ENCODE measurements at regions not wholly inside any gene's neighbourhood (a gene's known extent, or its start where the extent isn't known, plus 50 kb on each side); places are given as distances from the start of the nearest gene placed in this dataset.
A peak's percentile ranks its signal among the peaks of the same experiment; 100 is the strongest.

- Histone ChIP-seq H2BK12ac (ENCODE audit: insufficient read length, low read depth, low read length) (no peak overlapping the region), H3K4me2 (ENCODE audit: insufficient read depth, insufficient read length, low read length) (no peak overlapping the region), H4K20me1 (ENCODE audit: control insufficient read depth, insufficient read depth, insufficient read length) (no peaks in the 10 kb centered on the region), H3K23ac (ENCODE audit: insufficient read length, low read depth, low read length) (no peak overlapping the region), H3K9ac (ENCODE audit: extremely low read depth, insufficient read length, low read length) (no peak overlapping the region), H3T11ph (ENCODE audit: low read length) (no peak overlapping the region), H3K27ac (ENCODE audit: insufficient read length, low read depth, low read length) (no peak overlapping the region), H3K9me3 (ENCODE audit: control insufficient read depth, low read depth, low read length) (no peaks in the 10 kb centered on the region), H4K8ac (replicated peaks; ENCODE audit: insufficient read length, low read depth, low read length) (no peak overlapping the region), H3K27me3 (ENCODE audit: insufficient read depth, low read length) (no peaks in the 10 kb centered on the region), H3K23me2 (ENCODE audit: insufficient read length, low read depth, low read length, poor library complexity, severe bottlenecking) (no peaks in the 10 kb centered on the region), H2AK5ac (ENCODE audit: insufficient read length, low read length) (no peak overlapping the region), H2BK20ac (ENCODE audit: low read depth, low read length, poor library complexity, severe bottlenecking) (no peak overlapping the region), H3K14ac (ENCODE audit: insufficient read depth, low read length) (no peak overlapping the region), H4K5ac (ENCODE audit: insufficient read length, low read depth, low read length) (no peak overlapping the region), H3K56ac (ENCODE audit: insufficient read length, low read depth, low read length) (no peak overlapping the region), H2BK5ac (ENCODE audit: insufficient read length, low read length) (no peak overlapping the region), H3K4me1 (ENCODE audit: insufficient read depth, low read length) (no peaks in the 10 kb centered on the region), H3K18ac (ENCODE audit: insufficient read length, low read depth, low read length) (no peak overlapping the region), H2BK120ac (ENCODE audit: low read depth, low read length, poor library complexity, severe bottlenecking) (no peak overlapping the region), H2AFZ (ENCODE audit: low read length) (peak overlapping the region; percentile 18), H3K79me1 (ENCODE audit: insufficient read depth, low read depth, low read length, poor library complexity, severe bottlenecking) (no peaks in the 10 kb centered on the region), H4K91ac (ENCODE audit: insufficient read length, low read depth, low read length) (no peak overlapping the region), H3K4ac (ENCODE audit: low read depth, low read length) (no peak overlapping the region), H2BK15ac (ENCODE audit: low read depth, low read length) (no peak overlapping the region), H3K79me2 (ENCODE audit: insufficient read depth, low read length) (no peaks in the 10 kb centered on the region)
- DNase-seq: no peak
- Mint-ChIP-seq H3K4me3 (no peak overlapping the region), H3K27me3 (ENCODE audit: low read depth) (no peaks in the 10 kb centered on the region), H3K36me3 (ENCODE audit: insufficient read depth in 1 of 3, low read depth in 3 of 3) (peaks cover 2 to 20% (median 7%) of the 10 kb centered on the region in 3 experiments; a peak in 6 of 7 replicates), H3K27ac (peak overlapping the region in 2 of 3 experiments; percentile 4 to 61; a peak in 2 of 7 replicates), H3K9me3 (peaks cover 19 to 22% of the 10 kb centered on the region in 2 experiments), H3K4me1 (peaks cover 15 to 22% of the 10 kb centered on the region in 2 experiments)
- WGBS (ENCODE audit: extremely low coverage, insufficient read length, low lambda C conversion rate): no CpG with 5 or more reads among the region's 5 CpGs
- TF ChIP-seq CTCF (conservative IDR thresholded peaks at IDR 0.05): no peak
Measured at GRCh38 chr6:106913676-106914280, 60.8 kb downstream of the CD24 start.

All from H9 (cell line).